Kidney (tissue), 13 donors: ENCODE measurements at regions not wholly inside any gene's neighbourhood (a gene's known extent, or its start where the extent isn't known, plus 50 kb on each side); places are given as distances from the start of the nearest gene placed in this dataset.

Source experiments
- DNase-seq, 5 donors: peaks; one replicate each; pipeline ENCODE4 v3.0.0-alpha.2; 2013 to 2020
- FAIRE-seq: peaks from 2 replicates; lab custom pipeline; 2012; peaks lifted over from hg19 to GRCh38; lab: Jason Lieb, UNC
- H3K27ac ChIP-seq, 2 donors: one replicate each; pipeline ENCODE4 v1.7.0; 2013; ENCODE audit warnings: low read depth in 2 of 2, low read length in 2 of 2, inconsistent platforms in 1 of 2
- H3K27me3 ChIP-seq: one replicate; pipeline ENCODE4 v1.7.1; 2013; ENCODE audit warnings: low read length, inconsistent platforms; ENCODE audit not compliant: control insufficient read depth, insufficient read depth
- H3K36me3 ChIP-seq, 3 donors: one replicate each; pipeline versions ENCODE4 v1.7.0 to v1.7.1; 2013; ENCODE audit warnings: low read length in 3 of 3, control low read depth in 1 of 3, inconsistent platforms in 1 of 3; ENCODE audit not compliant: insufficient read depth in 3 of 3, control insufficient read depth in 2 of 3
- H3K4me1 ChIP-seq, 3 donors: one replicate each; pipeline versions ENCODE4 v1.7.0 to v1.7.1; 2013; ENCODE audit warnings: low read length in 3 of 3, inconsistent platforms in 1 of 3, low read depth in 1 of 3; ENCODE audit not compliant: control insufficient read depth in 2 of 3, insufficient read depth in 2 of 3
- H3K4me3 ChIP-seq, 3 donors: one replicate each; pipeline versions ENCODE4 v1.7.0 to v1.8.1; 2013; ENCODE audit warnings: low read length in 3 of 3, control low read depth in 1 of 3, inconsistent platforms in 1 of 3
- H3K9ac ChIP-seq, 3 donors: one replicate each; pipeline versions ENCODE4 v1.7.0 to v1.7.1; 2013; ENCODE audit warnings: low read length in 3 of 3, control low read depth in 1 of 3, inconsistent platforms in 1 of 3
- H3K9me3 ChIP-seq, 3 donors: one replicate each; pipeline versions ENCODE4 v1.7.0 to v1.7.1; 2013; ENCODE audit warnings: low read length in 3 of 3, control low read depth in 1 of 3, inconsistent platforms in 1 of 3; ENCODE audit not compliant: control insufficient read depth in 2 of 3, insufficient read depth in 1 of 3
- CTCF ChIP-seq: IDR thresholded peaks from 3 replicates; pipeline ENCODE4 v1.5.1; 2012; ENCODE audit warnings: mild to moderate bottlenecking, moderate library complexity, borderline replicate concordance; ENCODE audit not compliant: insufficient read depth; ENCODE audit errors: extremely low read depth
- intact Hi-C: fragments of 100-400 bp; cut with DNase I; formaldehyde crosslinking; loops from one replicate; pipeline ENCODE4 v1.11.1; 2022
- donor health status: control.
- donor health status: control.
- donor health status: control.
- donor health status: control.
- donor health status: control.
- donor health status: DM: yes; HTN: yes; CAD: no.
- donor health status: Normal renal cell carcinoma (clear cell type).

GRCh38 chr7:49513911-49514310, 259.5 kb upstream of the VWC2 start:
- Histone ChIP-seq H3K4me3 (no peak overlapping the region), H3K9me3 (no peaks in the 10 kb centered on the region), H3K36me3 (no peaks in the 10 kb centered on the region), H3K9ac (no peak overlapping the region), H3K4me1 (no peaks in the 10 kb centered on the region), H3K27me3 (no peaks in the 10 kb centered on the region), H3K27ac (no peak overlapping the region)
- intact Hi-C loops = no loop called here
- TF ChIP-seq CTCF = no peak
- FAIRE-seq = no peak
- peak in 2 of 5 donors; percentile 8 to 50 for DNase-seq

GRCh38 chr7:49520951-49521350, 252.5 kb upstream of the VWC2 start:
- Histone ChIP-seq H3K9me3 (no peaks in the 10 kb centered on the region), H3K27me3 (no peaks in the 10 kb centered on the region), H3K9ac (no peak overlapping the region), H3K4me3 (no peak overlapping the region), H3K4me1 (no peaks in the 10 kb centered on the region), H3K27ac (no peak overlapping the region), H3K36me3 (no peaks in the 10 kb centered on the region)
- intact Hi-C loops = no loop called here
- FAIRE-seq (no peak), DNase-seq (no peak)
- no peak for TF ChIP-seq CTCF

GRCh38 chr7:49522111-49522510, 251.3 kb upstream of the VWC2 start:
- Histone ChIP-seq H3K4me1 (no peaks in the 10 kb centered on the region), H3K4me3 (no peak overlapping the region), H3K27me3 (no peaks in the 10 kb centered on the region), H3K9ac (no peak overlapping the region), H3K27ac (no peak overlapping the region), H3K36me3 (no peaks in the 10 kb centered on the region), H3K9me3 (no peaks in the 10 kb centered on the region)
- DNase-seq (no peak), FAIRE-seq (no peak)
- TF ChIP-seq CTCF = no peak
- intact Hi-C loops = no loop called here

GRCh38 chr7:49523870-49524269, 249.6 kb upstream of the VWC2 start:
- Histone ChIP-seq H3K4me1 (no peaks in the 10 kb centered on the region), H3K9me3 (no peaks in the 10 kb centered on the region), H3K4me3 (no peak overlapping the region), H3K36me3 (no peaks in the 10 kb centered on the region), H3K27me3 (no peaks in the 10 kb centered on the region), H3K27ac (no peak overlapping the region), H3K9ac (no peak overlapping the region)
- intact Hi-C loops = no loop called here
- no peak for FAIRE-seq
- DNase-seq = no peak
- no peak for TF ChIP-seq CTCF
